Ishikawa (cell line): ENCODE measurements at regions not wholly inside any gene's neighbourhood (a gene's known extent, or its start where the extent isn't known, plus 50 kb on each side); places are given as distances from the start of the nearest gene placed in this dataset.

Experiments
- CEBPB ChIP-seq: IDR thresholded peaks from 2 replicates; pipeline ENCODE4 v1.6.1; 2012
- CREB1 ChIP-seq: IDR thresholded peaks from 2 replicates; pipeline ENCODE4 v1.6.1; 2012; ENCODE audit warnings: low read depth
- EGR1 ChIP-seq: IDR thresholded peaks from 2 replicates; pipeline ENCODE4 v1.6.1; 2012
- EP300 ChIP-seq: IDR thresholded peaks from 2 replicates; pipeline ENCODE4 v1.6.1; 2012; ENCODE audit warnings: borderline replicate concordance
- RAD21 ChIP-seq: IDR thresholded peaks from 2 replicates; pipeline ENCODE4 v1.6.1; 2012; ENCODE audit warnings: low read depth
- TAF1 ChIP-seq: IDR thresholded peaks from 2 replicates; pipeline ENCODE4 v1.6.1; 2012; ENCODE audit warnings: low read depth, mild to moderate bottlenecking

GRCh38 chr3:187976365-187976900 lies 177.5 kb upstream of the LPP start:
- TF ChIP-seq RAD21 (no peak), EGR1 (no peak), CEBPB (no peak), TAF1 (no peak), CREB1 (no peak), EP300 (no peak)
